Naive B cell (primary cell): ENCODE measurements at regions not wholly inside any gene's neighbourhood (a gene's known extent, or its start where the extent isn't known, plus 50 kb on each side); places are given as distances from the start of the nearest gene placed in this dataset.
"Not testable (repeated sequence)": the region's sequence is repeated elsewhere in the genome, so short reads cannot be mapped to it uniquely, and the experiment has no call there.

ENCODE experiments used
- ATAC-seq, 2 donors: fragments of 150-1000 bp; cut with Tn5 transposase; 2 replicates each; pipeline ENCODE4 v1.10.0; 2021; ENCODE audit warnings: low read depth in 2 of 2, mild to moderate bottlenecking in 2 of 2, moderate library complexity in 2 of 2
- DNase-seq: peaks from one replicate; pipeline ENCODE4 v3.0.0; 2022
- H3K27ac Mint-ChIP-seq, 6 donors: one replicate each; pipeline ENCODE4 v1.8.0; 2020 to 2022; ENCODE audit warnings: mild to moderate bottlenecking in 6 of 6, mixed read lengths in 6 of 6, moderate library complexity in 5 of 6, inconsistent platforms in 2 of 6
- H3K27me3 Mint-ChIP-seq, 3 donors: one replicate each; pipeline ENCODE4 v1.8.0; 2021 to 2022; ENCODE audit warnings: mixed read lengths in 3 of 3, mild to moderate bottlenecking in 1 of 3
- H3K36me3 Mint-ChIP-seq, 2 donors: one replicate each; pipeline ENCODE4 v1.8.0; 2020 to 2022; ENCODE audit warnings: mixed read lengths in 2 of 2, inconsistent platforms in 1 of 2, mild to moderate bottlenecking in 1 of 2
- H3K4me1 Mint-ChIP-seq, 3 donors: one replicate each; pipeline ENCODE4 v1.8.0; 2020 to 2022; ENCODE audit warnings: mixed read lengths in 3 of 3, inconsistent platforms in 1 of 3, mild to moderate bottlenecking in 1 of 3, moderate library complexity in 1 of 3
- H3K4me3 Mint-ChIP-seq, 8 donors: one replicate each; pipeline ENCODE4 v1.8.0; 2020 to 2022; ENCODE audit warnings: mild to moderate bottlenecking in 8 of 8, mixed read lengths in 8 of 8, moderate library complexity in 8 of 8, inconsistent platforms in 2 of 8
- H3K9me3 Mint-ChIP-seq, 7 donors: one replicate each; pipeline ENCODE4 v1.8.0; 2020 to 2022; ENCODE audit warnings: mixed read lengths in 7 of 7, mild to moderate bottlenecking in 5 of 7, inconsistent platforms in 2 of 7, moderate library complexity in 1 of 7

- H3K36me3 Mint-ChIP-seq: peaks cover 4 to 20% of the 10 kb centered on the region in 2 donors
- H3K27ac Mint-ChIP-seq: not testable (repeated sequence)
Observed at GRCh38 chr6:134791243-134791843, 158.6 kb downstream of the ALDH8A1 start.

GRCh38 chr6:134787261-134787877, 162.5 kb downstream of the ALDH8A1 start:
- DNase-seq (no peak), ATAC-seq (no peak)
- H3K4me1 Mint-ChIP-seq: no peaks in the 10 kb centered on the region
- no peak overlapping the region for H3K27ac Mint-ChIP-seq
- peaks cover 0 to 9% (median 5%) of the 10 kb centered on the region in 3 donors for H3K27me3 Mint-ChIP-seq
- H3K9me3 Mint-ChIP-seq: peaks cover 9 to 26% (median 21%) of the 10 kb centered on the region in 7 donors
- H3K36me3 Mint-ChIP-seq: peaks cover 4 to 20% of the 10 kb centered on the region in 2 donors
- H3K4me3 Mint-ChIP-seq: no peak overlapping the region

More at GRCh38 chr6:134791243-134791843, 158.6 kb downstream of the ALDH8A1 start:
- Mint-ChIP-seq H3K9me3 (peaks cover 9 to 39% (median 28%) of the 10 kb centered on the region in 7 donors), H3K4me3 (peak overlapping the region in 1 of 8 donors; percentile 18), H3K27me3 (peaks cover 0 to 20% (median 5%) of the 10 kb centered on the region in 3 donors)
- not testable (repeated sequence) for H3K4me1 Mint-ChIP-seq, DNase-seq, ATAC-seq

DNA sequence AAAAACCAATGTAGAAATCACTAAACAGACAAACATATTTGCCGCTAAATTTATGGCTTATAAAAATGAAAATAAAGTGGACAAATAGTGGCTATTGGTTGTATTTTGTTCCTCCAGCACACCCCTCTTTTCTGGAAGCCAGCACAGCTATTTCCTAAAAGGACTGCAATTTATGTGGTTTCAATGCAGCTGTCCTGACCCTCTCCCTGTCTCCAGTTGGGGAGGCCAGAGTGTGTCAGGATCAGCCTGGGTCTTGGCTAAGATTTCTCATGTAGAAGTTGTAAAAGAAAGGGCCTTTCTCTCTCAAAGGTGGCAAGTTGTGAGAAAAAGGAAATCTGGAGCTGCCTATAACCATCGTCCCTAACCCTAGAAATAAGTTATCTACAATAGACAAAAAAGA, 165.6 kb downstream of the ALDH8A1 start:
- H3K27ac Mint-ChIP-seq: no peak overlapping the region
- peaks cover 0 to 8% of the 10 kb centered on the region in 2 donors for H3K36me3 Mint-ChIP-seq
- ATAC-seq (no peak), DNase-seq (no peak)
- H3K9me3 Mint-ChIP-seq: peaks cover 0 to 8% (median 2%) of the 10 kb centered on the region in 7 donors
- no peak overlapping the region for H3K4me3 Mint-ChIP-seq
- no peaks in the 10 kb centered on the region for H3K27me3 Mint-ChIP-seq
- H3K4me1 Mint-ChIP-seq: no peaks in the 10 kb centered on the region

GRCh38 chr6:134778431-134778830, 171.5 kb downstream of the ALDH8A1 start:
- DNase-seq: no peak
- Mint-ChIP-seq H3K27me3 (peaks cover 0 to 9% (median 0%) of the 10 kb centered on the region in 3 donors), H3K36me3 (peaks cover 0 to 19% of the 10 kb centered on the region in 2 donors), H3K9me3 (peaks cover 2 to 17% (median 7%) of the 10 kb centered on the region in 7 donors), H3K4me1 (no peaks in the 10 kb centered on the region), H3K27ac (no peak overlapping the region), H3K4me3 (no peak overlapping the region)
- no peak for ATAC-seq

DNA sequence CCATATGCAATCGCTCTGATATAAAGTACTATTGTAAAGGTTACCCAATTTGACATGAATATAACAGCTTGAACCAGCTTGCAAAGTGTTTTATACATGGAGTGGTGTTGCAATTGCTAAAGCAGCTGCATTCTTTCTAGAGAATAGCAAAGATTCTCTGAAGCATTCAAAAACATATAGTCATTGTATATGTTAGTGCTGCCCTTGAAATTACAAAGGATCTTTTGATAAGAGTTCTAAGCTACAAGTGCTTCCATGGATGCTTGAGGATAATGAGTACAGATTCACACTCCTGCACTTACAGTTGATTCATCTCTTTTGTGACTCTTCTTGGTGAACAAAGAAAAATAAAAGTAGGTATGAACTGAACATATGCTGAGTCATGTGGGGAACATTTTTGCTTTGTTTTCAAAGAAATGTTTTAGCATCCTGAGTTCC, 175.7 kb downstream of the ALDH8A1 start:
- peaks cover 0 to 12% of the 10 kb centered on the region in 2 donors for H3K36me3 Mint-ChIP-seq
- peaks cover 0 to 12% (median 3%) of the 10 kb centered on the region in 3 donors for H3K27me3 Mint-ChIP-seq
- H3K4me1 Mint-ChIP-seq: no peaks in the 10 kb centered on the region
- H3K27ac Mint-ChIP-seq: no peak overlapping the region
- H3K9me3 Mint-ChIP-seq: peaks cover 2 to 8% (median 6%) of the 10 kb centered on the region in 7 donors
- ATAC-seq (no peak), DNase-seq (no peak)
- H3K4me3 Mint-ChIP-seq: no peak overlapping the region

- H3K4me3 Mint-ChIP-seq: no peak overlapping the region
- H3K9me3 Mint-ChIP-seq: peaks cover 0 to 5% (median 2%) of the 10 kb centered on the region in 7 donors
Observed at GRCh38 chr6:134772671-134773360, 177.1 kb downstream of the ALDH8A1 start.

DNA sequence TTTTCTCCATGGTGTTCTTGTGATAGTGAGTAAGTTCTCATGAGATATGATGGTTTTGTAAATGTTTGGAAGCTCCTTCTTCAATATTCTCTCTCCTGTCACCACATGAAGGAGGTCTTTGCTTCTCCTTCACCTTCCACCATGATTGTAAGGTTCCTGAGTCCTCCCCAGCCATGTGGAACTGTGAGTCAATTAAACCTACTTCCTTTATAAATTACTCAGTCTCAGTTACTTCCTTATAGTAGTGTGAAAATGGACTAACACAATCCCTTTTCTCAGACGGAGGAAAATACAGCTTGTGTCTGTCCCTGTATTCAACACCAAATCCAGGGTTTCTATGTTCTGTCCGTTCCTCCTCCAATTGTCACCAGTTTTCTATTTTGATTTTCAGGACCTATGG, 181.0 kb downstream of the ALDH8A1 start:
- peaks cover 0 to 6% (median 0%) of the 10 kb centered on the region in 7 donors for H3K9me3 Mint-ChIP-seq
- H3K27ac Mint-ChIP-seq: no peak overlapping the region
- H3K36me3 Mint-ChIP-seq: no peaks in the 10 kb centered on the region
- DNase-seq (no peak), ATAC-seq (no peak)
- no peak overlapping the region for H3K4me3 Mint-ChIP-seq
- H3K27me3 Mint-ChIP-seq: peaks cover 13% of the 10 kb centered on the region in 3 donors
- no peaks in the 10 kb centered on the region for H3K4me1 Mint-ChIP-seq

More at GRCh38 chr6:134772671-134773360, 177.1 kb downstream of the ALDH8A1 start:
- H3K27me3 Mint-ChIP-seq: peaks cover 6 to 22% (median 9%) of the 10 kb centered on the region in 3 donors
- DNase-seq: no peak
- no peak overlapping the region for H3K27ac Mint-ChIP-seq
- H3K4me1 Mint-ChIP-seq: no peaks in the 10 kb centered on the region
- no peak for ATAC-seq
- peaks cover 0 to 12% of the 10 kb centered on the region in 2 donors for H3K36me3 Mint-ChIP-seq

DNA sequence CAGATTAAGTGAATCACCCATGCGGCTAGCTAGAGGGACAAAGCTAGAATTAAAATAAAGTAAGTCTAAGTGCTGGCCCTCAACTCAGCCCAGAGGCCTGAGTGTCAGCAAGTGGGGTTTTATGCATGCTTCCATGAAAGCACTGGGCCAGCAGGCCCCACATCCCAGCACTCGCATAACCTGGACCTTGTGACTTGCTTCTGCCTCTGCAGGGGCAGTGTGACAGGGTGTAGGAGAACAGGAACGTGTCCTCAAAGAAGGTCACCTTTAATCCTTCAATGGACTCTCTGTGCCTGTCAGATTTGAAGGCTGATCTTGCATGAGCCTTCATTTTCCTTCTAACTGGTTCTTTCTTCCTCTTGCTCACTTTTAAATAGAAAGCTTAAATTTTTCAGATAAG, 183.4 kb downstream of the ALDH8A1 start:
- peaks cover 13 to 18% (median 13%) of the 10 kb centered on the region in 3 donors for H3K27me3 Mint-ChIP-seq
- no peak overlapping the region for H3K27ac Mint-ChIP-seq
- no peaks in the 10 kb centered on the region for H3K36me3 Mint-ChIP-seq
- H3K4me3 Mint-ChIP-seq: no peak overlapping the region
- no peak for DNase-seq
- H3K4me1 Mint-ChIP-seq: no peaks in the 10 kb centered on the region
- ATAC-seq: no peak
- peaks cover 0 to 11% (median 0%) of the 10 kb centered on the region in 7 donors for H3K9me3 Mint-ChIP-seq

DNA sequence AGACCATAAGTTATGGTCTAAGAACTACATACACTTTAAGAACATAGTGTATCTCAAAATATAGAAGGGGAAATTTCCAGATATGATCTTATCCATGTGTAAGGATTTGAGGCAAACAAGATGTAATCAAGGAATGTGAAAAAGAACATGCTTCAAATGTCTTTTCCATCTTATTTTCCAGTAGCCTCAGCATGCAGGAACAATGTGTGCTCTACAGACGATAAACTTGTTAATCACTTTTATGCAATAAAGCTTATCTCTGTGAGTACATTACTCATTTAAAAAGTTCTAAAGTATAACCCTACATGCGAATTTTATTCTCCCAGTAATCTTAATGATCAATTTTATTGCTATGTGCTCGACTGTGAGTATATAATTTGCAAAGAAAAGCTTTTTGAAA, 185.2 kb downstream of the ALDH8A1 start:
- Mint-ChIP-seq H3K4me1 (no peaks in the 10 kb centered on the region), H3K27me3 (peaks cover 13 to 18% (median 13%) of the 10 kb centered on the region in 3 donors), H3K9me3 (peaks cover 0 to 11% (median 0%) of the 10 kb centered on the region in 7 donors), H3K4me3 (no peak overlapping the region), H3K27ac (no peak overlapping the region), H3K36me3 (no peaks in the 10 kb centered on the region)
- no peak for DNase-seq
- ATAC-seq: no peak

- DNase-seq, H3K4me3 Mint-ChIP-seq, H3K27ac Mint-ChIP-seq, ATAC-seq, H3K4me1 Mint-ChIP-seq, H3K36me3 Mint-ChIP-seq: not testable (repeated sequence)
- peaks cover 3 to 13% (median 8%) of the 10 kb centered on the region in 3 donors for H3K27me3 Mint-ChIP-seq
- H3K9me3 Mint-ChIP-seq: peaks cover 0 to 11% (median 0%) of the 10 kb centered on the region in 7 donors
Observed at GRCh38 chr6:134763575-134763974, 186.3 kb downstream of the ALDH8A1 start.

DNA sequence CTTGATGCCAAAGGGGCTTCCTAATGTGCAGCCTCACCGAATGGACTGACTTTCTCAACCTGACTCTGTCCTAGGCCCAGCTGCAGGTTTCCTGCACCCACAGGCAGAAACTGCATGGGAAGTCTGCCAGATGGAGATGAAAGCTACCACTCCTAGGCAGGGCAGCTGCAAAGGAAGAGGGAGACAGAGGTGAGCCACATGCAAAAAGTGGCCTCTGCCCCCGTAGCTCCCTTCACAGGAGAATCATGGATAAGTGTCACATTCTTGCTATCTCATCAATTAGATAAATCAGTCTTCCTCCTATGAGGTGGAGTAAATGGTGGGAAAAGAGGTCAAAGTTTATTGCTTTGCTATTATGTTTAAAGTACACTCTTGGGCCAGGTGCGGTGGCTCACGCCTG, 191.3 kb downstream of the ALDH8A1 start:
- no peaks in the 10 kb centered on the region for H3K4me1 Mint-ChIP-seq
- H3K9me3 Mint-ChIP-seq: peaks cover 0 to 5% (median 0%) of the 10 kb centered on the region in 7 donors
- peaks cover 0 to 5% (median 0%) of the 10 kb centered on the region in 3 donors for H3K27me3 Mint-ChIP-seq
- H3K36me3 Mint-ChIP-seq: no peaks in the 10 kb centered on the region
- DNase-seq (no peak), ATAC-seq (no peak)
- peak overlapping the region in 1 of 6 donors; percentile 30 for H3K27ac Mint-ChIP-seq
- no peak overlapping the region for H3K4me3 Mint-ChIP-seq

DNA sequence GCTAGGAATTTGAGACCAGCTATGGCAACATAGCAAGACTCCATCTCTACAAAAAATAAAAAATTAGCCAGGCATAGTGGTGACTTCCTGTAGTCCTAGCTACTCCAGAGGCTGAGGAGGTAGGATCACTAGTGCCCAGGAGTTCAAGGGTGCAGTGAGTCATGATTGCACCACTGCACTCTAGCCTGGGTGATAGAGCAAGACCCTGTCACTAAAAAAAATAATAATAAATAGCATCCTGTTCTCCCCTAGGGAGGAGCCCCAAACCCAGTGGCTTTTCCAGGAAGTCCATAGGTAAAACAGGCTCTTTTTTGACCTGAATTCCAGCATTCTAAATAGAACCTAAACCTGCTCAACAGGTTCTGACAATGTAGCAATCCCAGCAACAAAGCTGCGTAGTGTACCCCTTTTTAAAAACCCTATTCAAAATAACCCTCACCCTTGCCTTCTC, 192.0 kb downstream of the ALDH8A1 start:
- H3K27me3 Mint-ChIP-seq: peaks cover 0 to 5% (median 0%) of the 10 kb centered on the region in 3 donors
- no peak for ATAC-seq

DNA sequence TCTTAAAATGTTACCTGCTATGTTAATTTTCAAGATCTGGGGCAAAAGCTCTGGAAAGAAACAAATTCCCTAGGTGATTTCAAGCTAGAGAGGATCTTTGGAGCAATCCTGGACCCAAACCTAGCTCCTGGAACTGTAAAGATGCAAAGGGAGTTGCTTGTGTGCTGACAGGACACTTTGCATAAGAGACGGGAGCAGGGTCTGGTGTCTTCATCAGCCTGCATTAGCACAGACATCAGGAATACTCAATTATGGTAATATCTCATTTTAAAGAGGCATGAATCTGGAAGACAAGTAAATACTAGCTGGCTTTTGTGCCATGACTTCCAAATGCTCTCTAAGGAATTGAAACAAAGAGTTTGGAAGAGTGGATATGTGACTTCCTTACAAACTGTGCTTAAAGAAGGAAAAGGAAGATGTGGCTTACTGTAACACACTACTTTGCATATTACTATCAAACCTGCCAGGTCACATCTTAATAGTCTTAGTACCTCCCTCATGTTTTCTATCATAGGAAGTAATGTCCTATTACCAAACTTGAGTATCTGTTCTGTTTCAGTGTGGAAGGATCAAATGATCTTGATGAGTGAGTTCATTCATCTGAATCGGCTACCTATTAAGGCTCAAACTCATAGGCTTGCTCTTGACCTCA, 193.4 kb downstream of the ALDH8A1 start:
- Mint-ChIP-seq H3K4me1 (no peaks in the 10 kb centered on the region), H3K36me3 (no peaks in the 10 kb centered on the region), H3K27me3 (no peaks in the 10 kb centered on the region), H3K4me3 (no peak overlapping the region), H3K27ac (no peak overlapping the region), H3K9me3 (peaks cover 0 to 5% (median 0%) of the 10 kb centered on the region in 7 donors)
- DNase-seq: no peak
- no peak for ATAC-seq

More for the DNA sequence above, 192.0 kb downstream of the ALDH8A1 start:
- Mint-ChIP-seq H3K4me1 (no peaks in the 10 kb centered on the region), H3K27ac (no peak overlapping the region), H3K4me3 (no peak overlapping the region), H3K9me3 (peaks cover 0 to 5% (median 0%) of the 10 kb centered on the region in 7 donors), H3K36me3 (no peaks in the 10 kb centered on the region)
- no peak for DNase-seq
